ENCODE measurements at regions not wholly inside any gene's neighbourhood (a gene's known extent, or its start where the extent isn't known, plus 50 kb on each side); places are given as distances from the start of the nearest gene placed in this dataset.

DNA sequence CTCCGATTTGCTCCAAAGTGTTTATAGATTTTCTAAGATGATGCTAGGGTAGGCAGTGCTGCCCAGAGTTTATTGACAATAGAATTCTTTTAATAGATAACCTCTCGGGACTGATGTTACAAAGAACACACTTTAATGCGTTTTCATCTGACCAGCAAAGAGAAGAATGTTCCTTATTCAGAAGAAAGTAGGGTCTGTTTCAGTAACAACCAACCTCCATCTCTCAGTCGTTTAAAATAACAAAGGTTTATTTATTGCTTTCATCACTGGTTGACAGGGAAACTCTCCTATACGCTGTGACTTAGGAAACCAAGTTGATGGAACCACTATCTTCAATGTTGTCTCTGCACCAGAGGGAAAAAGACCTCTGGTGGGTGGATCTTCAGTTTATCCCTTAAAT is 55.1 kb upstream of the PAPPA start:
- H3K9me3 Mint-ChIP-seq: peaks cover 4% of the 10 kb centered on the region
- ChIA-PET POLR2A (no interaction called here), CTCF (no interaction called here)
- intact Hi-C loops (cut with micrococcal nuclease): no loop called here
- H3K36me3 Mint-ChIP-seq (ENCODE audit: low read depth): no peaks in the 10 kb centered on the region
- no peaks in the 10 kb centered on the region for H3K27me3 Mint-ChIP-seq
- H3K27ac Mint-ChIP-seq: no peak overlapping the region
- H3K4me1 Mint-ChIP-seq (ENCODE audit: low read depth): no peaks in the 10 kb centered on the region
- H3K4me3 Mint-ChIP-seq: no peak overlapping the region
- TF ChIP-seq, protein P1, sequence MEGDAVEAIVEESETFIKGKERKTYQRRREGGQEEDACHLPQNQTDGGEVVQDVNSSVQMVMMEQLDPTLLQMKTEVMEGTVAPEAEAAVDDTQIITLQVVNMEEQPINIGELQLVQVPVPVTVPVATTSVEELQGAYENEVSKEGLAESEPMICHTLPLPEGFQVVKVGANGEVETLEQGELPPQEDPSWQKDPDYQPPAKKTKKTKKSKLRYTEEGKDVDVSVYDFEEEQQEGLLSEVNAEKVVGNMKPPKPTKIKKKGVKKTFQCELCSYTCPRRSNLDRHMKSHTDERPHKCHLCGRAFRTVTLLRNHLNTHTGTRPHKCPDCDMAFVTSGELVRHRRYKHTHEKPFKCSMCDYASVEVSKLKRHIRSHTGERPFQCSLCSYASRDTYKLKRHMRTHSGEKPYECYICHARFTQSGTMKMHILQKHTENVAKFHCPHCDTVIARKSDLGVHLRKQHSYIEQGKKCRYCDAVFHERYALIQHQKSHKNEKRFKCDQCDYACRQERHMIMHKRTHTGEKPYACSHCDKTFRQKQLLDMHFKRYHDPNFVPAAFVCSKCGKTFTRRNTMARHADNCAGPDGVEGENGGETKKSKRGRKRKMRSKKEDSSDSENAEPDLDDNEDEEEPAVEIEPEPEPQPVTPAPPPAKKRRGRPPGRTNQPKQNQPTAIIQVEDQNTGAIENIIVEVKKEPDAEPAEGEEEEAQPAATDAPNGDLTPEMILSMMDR (IDR thresholded peaks at IDR 0.05): no peak
- ATAC-seq (no peak), DNase-seq (no peak)

DNA sequence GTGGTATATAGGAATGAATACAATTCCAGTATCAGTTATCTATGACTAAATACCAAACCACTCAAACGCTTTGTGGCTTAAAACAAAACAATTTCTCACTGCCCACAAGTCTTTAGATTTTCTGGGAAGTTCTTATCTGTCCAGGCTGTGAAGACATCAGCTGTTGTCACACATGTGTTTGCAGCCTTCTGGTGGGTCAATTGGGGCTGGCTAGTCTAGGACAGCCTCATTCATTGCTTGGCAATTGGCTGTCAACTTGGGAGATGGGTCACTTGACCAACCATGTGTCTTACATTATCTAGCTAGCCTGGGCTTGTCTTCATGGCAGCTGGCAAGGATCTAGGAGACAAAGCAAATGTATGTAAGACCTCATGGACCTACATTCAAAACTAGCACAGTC is 53.8 kb upstream of the PAPPA start:
- no peak overlapping the region for H3K27ac Mint-ChIP-seq
- H3K27me3 Mint-ChIP-seq: no peaks in the 10 kb centered on the region
- ChIA-PET CTCF (no interaction called here), POLR2A (no interaction called here)
- intact Hi-C loops (cut with micrococcal nuclease): no loop called here
- TF ChIP-seq, protein P1 (IDR thresholded peaks at IDR 0.05): no peak
- H3K9me3 Mint-ChIP-seq: peaks cover 5% of the 10 kb centered on the region
- no peaks in the 10 kb centered on the region for H3K4me1 Mint-ChIP-seq (ENCODE audit: low read depth)
- H3K4me3 Mint-ChIP-seq: no peak overlapping the region
- ATAC-seq (no peak), DNase-seq (no peak)
- no peaks in the 10 kb centered on the region for H3K36me3 Mint-ChIP-seq (ENCODE audit: low read depth)

DNA sequence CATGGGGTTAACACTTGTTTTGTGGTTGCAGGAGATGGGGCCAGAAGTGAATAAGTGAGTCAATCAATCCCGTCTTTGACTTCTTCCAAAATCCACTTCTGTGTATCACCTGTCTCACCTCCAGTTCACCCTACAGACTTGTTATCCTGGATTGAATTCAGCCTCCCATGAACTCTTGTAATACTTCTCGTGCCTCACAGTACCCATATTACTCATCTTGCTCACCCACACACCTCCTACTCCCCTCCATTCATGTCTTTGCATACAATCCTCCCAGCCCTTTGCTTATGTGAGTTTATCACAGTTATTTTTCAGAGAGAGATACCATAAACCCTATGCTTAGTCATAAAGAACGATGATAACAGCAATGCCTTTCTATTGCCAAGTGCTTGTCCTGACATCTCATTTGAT is 52.9 kb upstream of the PAPPA start:
- ChIA-PET CTCF (no interaction called here), POLR2A (no interaction called here)
- H3K27me3 Mint-ChIP-seq: no peaks in the 10 kb centered on the region
- H3K36me3 Mint-ChIP-seq (ENCODE audit: low read depth): no peaks in the 10 kb centered on the region
- no peak overlapping the region for H3K4me3 Mint-ChIP-seq
- DNase-seq (no peak), ATAC-seq (no peak)
- TF ChIP-seq, protein P1 (IDR thresholded peaks at IDR 0.05): no peak
- no peaks in the 10 kb centered on the region for H3K4me1 Mint-ChIP-seq (ENCODE audit: low read depth)
- H3K27ac Mint-ChIP-seq: no peak overlapping the region
- intact Hi-C loops (cut with micrococcal nuclease): no loop called here
- peaks cover 5% of the 10 kb centered on the region for H3K9me3 Mint-ChIP-seq

DNA sequence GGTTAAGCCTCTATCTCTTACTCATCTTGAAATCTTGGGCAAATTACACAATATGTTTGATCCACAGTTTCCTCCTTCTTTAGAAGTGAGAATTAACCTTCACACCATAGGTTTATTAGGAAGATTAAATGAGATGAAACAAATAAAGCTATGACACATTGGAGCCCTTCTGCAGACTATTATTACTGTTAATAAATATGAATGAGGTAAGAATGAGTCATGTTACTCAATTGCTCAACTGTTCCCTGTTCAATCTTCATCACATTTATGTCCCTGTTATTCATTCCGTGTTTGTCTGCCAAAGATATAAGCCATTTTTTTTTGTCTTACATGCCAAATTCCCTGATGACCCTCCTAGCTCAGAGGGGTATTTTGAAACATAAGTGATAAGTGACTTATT is 52.1 kb upstream of the PAPPA start:
- CTCF ChIA-PET: no interaction called here
- intact Hi-C loops (cut with micrococcal nuclease): no loop called here
- no peak for ATAC-seq

DNA sequence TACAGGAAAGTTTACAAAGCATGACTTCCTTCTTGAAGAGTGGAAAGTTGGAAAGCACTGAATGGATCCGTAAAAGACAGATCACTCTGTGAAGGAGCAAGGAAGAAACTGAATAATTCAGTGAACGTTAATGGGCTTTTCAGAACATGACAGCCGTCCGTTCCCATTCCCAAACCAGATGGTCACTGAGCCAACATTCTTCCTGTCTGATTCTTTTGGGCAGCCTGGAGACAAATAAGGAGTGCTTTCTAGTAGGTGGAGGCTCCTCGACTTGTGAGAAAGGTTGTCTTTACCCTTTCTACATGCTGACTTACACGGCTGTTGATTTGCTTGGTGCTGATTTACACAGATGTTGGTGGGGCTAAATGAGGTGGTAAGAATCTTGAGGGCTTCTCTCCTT is 51.0 kb upstream of the PAPPA start:
- DNase-seq (no peak), ATAC-seq (no peak)
- Mint-ChIP-seq H3K36me3 (ENCODE audit: low read depth) (no peaks in the 10 kb centered on the region), H3K27me3 (no peaks in the 10 kb centered on the region), H3K9me3 (peaks cover 5% of the 10 kb centered on the region), H3K27ac (no peak overlapping the region), H3K4me1 (ENCODE audit: low read depth) (no peaks in the 10 kb centered on the region), H3K4me3 (no peak overlapping the region)
- TF ChIP-seq, protein P1 (IDR thresholded peaks at IDR 0.05): no peak
- ChIA-PET POLR2A (no interaction called here), CTCF (no interaction called here)
- intact Hi-C loops (cut with micrococcal nuclease): no loop called here

More for the DNA sequence above, 52.1 kb upstream of the PAPPA start:
- DNase-seq: no peak
- peaks cover 5% of the 10 kb centered on the region for H3K9me3 Mint-ChIP-seq
- POLR2A ChIA-PET: no interaction called here
- no peaks in the 10 kb centered on the region for H3K4me1 Mint-ChIP-seq (ENCODE audit: low read depth)
- H3K36me3 Mint-ChIP-seq (ENCODE audit: low read depth): no peaks in the 10 kb centered on the region
- H3K27ac Mint-ChIP-seq: no peak overlapping the region
- TF ChIP-seq, protein P1 (IDR thresholded peaks at IDR 0.05): no peak
- H3K27me3 Mint-ChIP-seq: no peaks in the 10 kb centered on the region
- H3K4me3 Mint-ChIP-seq: no peak overlapping the region

Measured in activated CD8-positive, alpha-beta T cell treated with anti-CD3 and anti-CD28 coated beads for 36 hours (primary cell).